HG02884 (cell line): ENCODE measurements at regions not wholly inside any gene's neighbourhood (a gene's known extent, or its start where the extent isn't known, plus 50 kb on each side); places are given as distances from the start of the nearest gene placed in this dataset.

Experiments used
- ATAC-seq: cut with Tn5 transposase; IDR thresholded peaks from one replicate; pipeline ENCODE4 v1.9.1; 2021; ENCODE audit warnings: mild to moderate bottlenecking, moderate library complexity; ENCODE audit not compliant: unreplicated experiment

- ATAC-seq = no peak
Observed at GRCh38 chr2:14684516-14684915, 52.0 kb downstream of the LRATD1 start.

- no peak for ATAC-seq
Observed at GRCh38 chr2:14690926-14691325, 58.4 kb downstream of the LRATD1 start.

GRCh38 chr2:14693874-14694273 lies 61.4 kb downstream of the LRATD1 start:
- no peak for ATAC-seq

- ATAC-seq = no peak
Observed at GRCh38 chr2:14700753-14701152, 68.2 kb downstream of the LRATD1 start.

GRCh38 chr2:14702258-14702657 lies 69.7 kb downstream of the LRATD1 start:
- no peak for ATAC-seq

- no peak for ATAC-seq
Observed at GRCh38 chr2:14706201-14706600, 73.7 kb downstream of the LRATD1 start.

- no peak for ATAC-seq
Observed at GRCh38 chr2:14712111-14712510, 79.6 kb downstream of the LRATD1 start.

- no peak for ATAC-seq
Observed at GRCh38 chr2:14713248-14713647, 80.7 kb downstream of the LRATD1 start.

- no peak for ATAC-seq
Observed at GRCh38 chr2:14715600-14715999, 83.1 kb downstream of the LRATD1 start.

GRCh38 chr2:14716319-14716718 lies 83.8 kb downstream of the LRATD1 start:
- ATAC-seq = no peak

- ATAC-seq = no peak
Observed at GRCh38 chr2:14717131-14717530, 84.6 kb downstream of the LRATD1 start.

GRCh38 chr2:14720319-14720718 lies 87.8 kb downstream of the LRATD1 start:
- no peak for ATAC-seq

- ATAC-seq = no peak
Observed at GRCh38 chr2:14720739-14721138, 88.2 kb downstream of the LRATD1 start.

GRCh38 chr2:14722904-14723570 lies 90.5 kb downstream of the LRATD1 start:
- no peak for ATAC-seq

- ATAC-seq = no peak
Observed at GRCh38 chr2:14723684-14724083, 91.2 kb downstream of the LRATD1 start.

GRCh38 chr2:14735696-14736095 lies 103.2 kb downstream of the LRATD1 start:
- no peak for ATAC-seq

GRCh38 chr2:14737201-14737600 lies 104.7 kb downstream of the LRATD1 start:
- ATAC-seq = no peak

GRCh38 chr2:14743861-14744260 lies 111.3 kb downstream of the LRATD1 start:
- ATAC-seq = no peak

- ATAC-seq = no peak
Observed at GRCh38 chr2:14745288-14746076, 113.0 kb downstream of the LRATD1 start.

GRCh38 chr2:14746133-14746532 lies 113.6 kb downstream of the LRATD1 start:
- no peak for ATAC-seq

GRCh38 chr2:14747447-14747846 lies 114.9 kb downstream of the LRATD1 start:
- ATAC-seq = no peak

- ATAC-seq = no peak
Observed at GRCh38 chr2:14749884-14750283, 117.4 kb downstream of the LRATD1 start.
